SK-N-SH (cell line): ENCODE measurements at regions not wholly inside any gene's neighbourhood (a gene's known extent, or its start where the extent isn't known, plus 50 kb on each side); places are given as distances from the start of the nearest gene placed in this dataset.

Source experiments
- ELF1 ChIP-seq: IDR thresholded peaks from 2 replicates; pipeline ENCODE4 v1.4.0; 2012
- EP300 ChIP-seq, 2 experiments: IDR thresholded peaks; 2 replicates each; pipeline versions ENCODE4 v1.4.0 to v1.6.1; 2012; ENCODE audit warnings: borderline replicate concordance in 1 of 2, low read depth in 1 of 2, low read length in 1 of 2
- EZH2phosphoT487 ChIP-seq: fragments of 200-600 bp; sonication (generic); IDR thresholded peaks from 2 replicates; pipeline ENCODE4 v1.6.1; 2017; ENCODE audit warnings: low read depth, mixed run types, mild to moderate bottlenecking, antibody characterized with exemption, moderate library complexity, borderline replicate concordance
- FOXJ3 ChIP-seq: sonication (generic); formaldehyde crosslinking; IDR thresholded peaks from 2 replicates; pipeline ENCODE4 v1.5.1; 2020; ENCODE audit warnings: mild to moderate bottlenecking, missing genetic modification reagents
- FOXM1 ChIP-seq: IDR thresholded peaks from 2 replicates; pipeline ENCODE4 v1.4.0; 2012; ENCODE audit warnings: low read depth, mild to moderate bottlenecking
- NFIC ChIP-seq: IDR thresholded peaks from 2 replicates; pipeline ENCODE4 v1.4.0; 2012; ENCODE audit warnings: borderline replicate concordance
- NRF1 ChIP-seq: IDR thresholded peaks from 2 replicates; pipeline ENCODE4 v1.6.1; 2012; ENCODE audit warnings: low read depth, mild to moderate bottlenecking, low read length
- POLR2AphosphoS5 ChIP-seq: IDR thresholded peaks from 2 replicates; pipeline ENCODE4 v1.6.1; 2012; ENCODE audit warnings: low read depth, low read length
- RAD21 ChIP-seq: IDR thresholded peaks from 2 replicates; pipeline ENCODE4 v1.6.1; 2012; ENCODE audit warnings: mild to moderate bottlenecking, low read length
- RCOR1 ChIP-seq: fragments of 150-350 bp; IDR thresholded peaks from 2 replicates; pipeline ENCODE4 v1.6.1; 2017; ENCODE audit warnings: antibody characterized with exemption, low read length
- TAF1 ChIP-seq: IDR thresholded peaks from 2 replicates; pipeline ENCODE4 v1.6.1; 2012; ENCODE audit warnings: low read depth, mild to moderate bottlenecking, low read length, moderate library complexity, borderline replicate concordance
- YY1 ChIP-seq: IDR thresholded peaks from 2 replicates; pipeline ENCODE4 v1.4.0; 2012; ENCODE audit warnings: low read depth, mild to moderate bottlenecking
- TF ChIP-seq, protein P1 (sequence below): fragments of 200-600 bp; sonication (generic); IDR thresholded peaks from 2 replicates; pipeline ENCODE4 v1.6.1; 2017; ENCODE audit warnings: antibody characterized with exemption, mild to moderate bottlenecking, moderate library complexity

DNA sequence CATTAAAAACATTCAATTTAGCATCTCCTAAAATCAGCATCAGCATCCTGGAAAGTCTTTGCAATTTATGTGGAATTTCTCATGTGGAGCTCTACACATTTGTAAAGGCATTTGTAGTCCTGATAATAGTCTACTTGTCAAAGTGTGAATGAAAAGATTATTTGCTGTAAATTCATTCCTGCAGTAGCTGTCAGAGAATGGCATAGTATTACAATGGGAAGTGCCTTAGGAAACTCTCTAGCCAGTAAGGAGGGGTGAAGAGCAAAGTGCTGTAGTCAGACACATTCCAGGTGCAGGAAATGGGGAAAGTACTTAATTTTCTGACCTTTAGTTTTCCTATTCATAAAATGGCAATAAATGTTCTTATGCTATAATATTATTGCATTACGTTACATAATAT is 627.9 kb downstream of the KCTD16 start:
- TF ChIP-seq POLR2AphosphoS5 (no peak), NFIC (no peak), NRF1 (no peak), YY1 (no peak), FOXJ3 (no peak), RCOR1 (no peak), ELF1 (no peak), EZH2phosphoT487 (no peak), FOXM1 (no peak), EP300 (IDR thresholded peaks at IDR 0.05; ENCODE audit: borderline replicate concordance in 1 of 2, low read depth in 1 of 2, low read length in 1 of 2) (no peak), TAF1 (no peak), RAD21 (no peak)
- TF ChIP-seq, protein P1, sequence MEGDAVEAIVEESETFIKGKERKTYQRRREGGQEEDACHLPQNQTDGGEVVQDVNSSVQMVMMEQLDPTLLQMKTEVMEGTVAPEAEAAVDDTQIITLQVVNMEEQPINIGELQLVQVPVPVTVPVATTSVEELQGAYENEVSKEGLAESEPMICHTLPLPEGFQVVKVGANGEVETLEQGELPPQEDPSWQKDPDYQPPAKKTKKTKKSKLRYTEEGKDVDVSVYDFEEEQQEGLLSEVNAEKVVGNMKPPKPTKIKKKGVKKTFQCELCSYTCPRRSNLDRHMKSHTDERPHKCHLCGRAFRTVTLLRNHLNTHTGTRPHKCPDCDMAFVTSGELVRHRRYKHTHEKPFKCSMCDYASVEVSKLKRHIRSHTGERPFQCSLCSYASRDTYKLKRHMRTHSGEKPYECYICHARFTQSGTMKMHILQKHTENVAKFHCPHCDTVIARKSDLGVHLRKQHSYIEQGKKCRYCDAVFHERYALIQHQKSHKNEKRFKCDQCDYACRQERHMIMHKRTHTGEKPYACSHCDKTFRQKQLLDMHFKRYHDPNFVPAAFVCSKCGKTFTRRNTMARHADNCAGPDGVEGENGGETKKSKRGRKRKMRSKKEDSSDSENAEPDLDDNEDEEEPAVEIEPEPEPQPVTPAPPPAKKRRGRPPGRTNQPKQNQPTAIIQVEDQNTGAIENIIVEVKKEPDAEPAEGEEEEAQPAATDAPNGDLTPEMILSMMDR, result no peak
